22Rv1 (cell line): ENCODE measurements at regions not wholly inside any gene's neighbourhood (a gene's known extent, or its start where the extent isn't known, plus 50 kb on each side); places are given as distances from the start of the nearest gene placed in this dataset.

Source experiments
- H3K27ac ChIP-seq: fragments of 450-650 bp; 2 replicates; pipeline ENCODE4 v1.5.1; 2017
- CTCF ChIP-seq: fragments of 450-650 bp; IDR thresholded peaks from 2 replicates; pipeline ENCODE4 v1.5.1; 2017; ENCODE audit warnings: mild to moderate bottlenecking
- ZFX ChIP-seq: fragments of 450-650 bp; IDR thresholded peaks from 2 replicates; pipeline ENCODE4 v1.6.1; 2017; ENCODE audit warnings: antibody characterized with exemption, borderline replicate concordance

GRCh38 chr5:173477345-173478040 is 139.0 kb downstream of the BOD1 start:
- TF ChIP-seq ZFX, result no peak
- no peak for TF ChIP-seq CTCF

GRCh38 chr5:173475780-173476179 is 140.7 kb downstream of the BOD1 start:
- TF ChIP-seq ZFX (no peak), CTCF (no peak)
- no peak overlapping the region for H3K27ac ChIP-seq

More at GRCh38 chr5:173477345-173478040, 139.0 kb downstream of the BOD1 start:
- no peak overlapping the region for H3K27ac ChIP-seq

GRCh38 chr5:173474881-173475287 is 141.6 kb downstream of the BOD1 start:
- H3K27ac ChIP-seq, result no peak overlapping the region
- TF ChIP-seq CTCF, result no peak
- no peak for TF ChIP-seq ZFX

- no peak overlapping the region for H3K27ac ChIP-seq
- TF ChIP-seq ZFX (no peak), CTCF (no peak)
Measured at GRCh38 chr5:173473288-173473687, 143.2 kb downstream of the BOD1 start.

- TF ChIP-seq ZFX (no peak), CTCF (no peak)
- no peak overlapping the region for H3K27ac ChIP-seq
Measured at GRCh38 chr5:173472784-173473278, 143.6 kb downstream of the BOD1 start.

GRCh38 chr5:173472164-173472563 is 143.9 kb upstream of the STC2 start:
- TF ChIP-seq ZFX (no peak), CTCF (no peak)
- no peak overlapping the region for H3K27ac ChIP-seq

- H3K27ac ChIP-seq, result no peak overlapping the region
- TF ChIP-seq ZFX (no peak), CTCF (no peak)
Measured at GRCh38 chr5:173468821-173469251, 140.6 kb upstream of the STC2 start.
